GM19193 (cell line): ENCODE measurements at regions not wholly inside any gene's neighbourhood (a gene's known extent, or its start where the extent isn't known, plus 50 kb on each side); places are given as distances from the start of the nearest gene placed in this dataset.

Experiments
- POLR2A ChIP-seq: IDR thresholded peaks from 4 replicates; pipeline ENCODE4 v1.6.1; 2011; ENCODE audit not compliant: insufficient read depth, insufficient read length; ENCODE audit errors: extremely low read depth

DNA sequence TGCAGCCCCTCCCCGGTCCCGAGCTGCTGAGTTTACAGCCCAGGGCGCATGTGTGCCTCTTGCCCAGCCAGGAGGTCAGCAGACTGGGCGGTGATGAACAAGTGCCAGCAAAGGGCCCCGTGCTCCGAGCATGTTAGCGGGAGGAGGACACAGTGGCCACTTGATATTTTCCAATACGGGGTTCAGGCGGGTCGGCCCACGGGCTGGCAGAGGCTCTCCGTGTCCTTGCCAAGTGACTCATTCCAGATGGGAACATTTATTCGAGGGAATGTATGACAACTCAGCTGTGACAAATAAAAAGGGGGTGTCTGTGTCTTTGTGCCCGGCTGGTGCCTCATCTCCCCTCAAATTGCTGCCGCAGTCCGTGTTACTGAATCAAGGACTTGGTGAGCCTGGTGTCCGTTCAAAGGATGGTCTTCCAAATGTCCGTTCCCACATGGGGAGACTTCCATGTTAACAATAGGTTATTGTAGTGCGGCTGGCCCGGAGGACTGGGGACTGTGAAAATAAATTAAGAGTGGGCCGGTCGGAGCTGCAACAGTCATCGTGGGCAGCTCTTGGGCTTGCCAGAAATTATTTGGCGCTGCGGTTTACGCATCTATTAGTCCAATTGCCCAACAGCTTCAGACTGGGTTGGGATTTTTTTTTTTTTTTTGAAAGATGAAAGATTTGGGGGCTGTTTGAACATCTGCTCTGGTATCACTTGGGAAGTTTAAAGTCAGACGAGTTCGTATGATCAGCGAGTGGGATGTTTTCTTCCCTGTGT, 174.0 kb upstream of the CIBAR2 start:
- no peak for TF ChIP-seq POLR2A

DNA sequence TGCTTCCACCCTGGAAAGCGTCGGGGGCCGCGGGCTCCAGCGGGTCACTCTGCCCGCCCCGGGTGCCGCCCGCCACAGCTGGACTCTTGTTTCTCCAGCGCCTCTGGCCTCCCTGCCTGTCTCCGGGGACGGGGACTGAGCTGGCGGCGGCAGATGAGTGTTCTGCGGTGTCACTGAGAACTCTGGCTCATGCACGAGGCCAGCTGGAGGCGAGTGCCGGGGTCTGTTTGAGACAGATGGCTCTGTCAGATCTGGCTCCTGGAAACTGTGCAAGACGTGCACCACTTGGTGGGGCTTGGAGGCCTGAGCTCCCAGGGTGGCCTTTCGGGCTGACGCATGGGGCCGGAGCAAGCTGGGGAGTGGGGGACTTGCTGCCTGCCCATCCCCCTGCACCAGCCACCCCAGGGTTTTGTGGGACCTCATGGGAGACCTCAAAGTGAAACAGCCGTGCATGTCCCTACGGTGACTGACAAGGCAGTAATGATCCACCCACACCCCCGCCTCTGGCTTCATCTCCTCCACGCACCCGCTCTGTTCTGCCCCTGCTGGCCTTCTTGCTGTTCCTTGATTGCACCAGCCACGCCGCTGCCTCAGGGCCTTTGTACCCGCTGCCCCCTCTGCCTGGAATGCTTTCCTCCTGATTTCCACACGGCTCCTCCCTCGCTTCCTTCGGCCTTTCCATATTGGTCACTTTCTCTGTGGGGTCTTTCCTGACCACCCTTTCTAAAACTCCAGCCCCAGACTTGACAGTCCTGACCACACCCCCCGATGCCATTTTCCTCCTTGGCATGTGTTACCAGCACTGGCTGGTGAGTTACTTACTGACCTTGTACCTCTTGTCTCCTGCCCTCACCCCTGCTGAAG, 174.9 kb upstream of the CIBAR2 start:
- no peak for TF ChIP-seq POLR2A

GRCh38 chr16:85288341-85288868, 176.1 kb upstream of the CIBAR2 start:
- no peak for TF ChIP-seq POLR2A

GRCh38 chr16:85288869-85289660, 176.8 kb upstream of the CIBAR2 start:
- no peak for TF ChIP-seq POLR2A

- no peak for TF ChIP-seq POLR2A
Observed at GRCh38 chr16:85289760-85290625, 177.7 kb upstream of the CIBAR2 start.

DNA sequence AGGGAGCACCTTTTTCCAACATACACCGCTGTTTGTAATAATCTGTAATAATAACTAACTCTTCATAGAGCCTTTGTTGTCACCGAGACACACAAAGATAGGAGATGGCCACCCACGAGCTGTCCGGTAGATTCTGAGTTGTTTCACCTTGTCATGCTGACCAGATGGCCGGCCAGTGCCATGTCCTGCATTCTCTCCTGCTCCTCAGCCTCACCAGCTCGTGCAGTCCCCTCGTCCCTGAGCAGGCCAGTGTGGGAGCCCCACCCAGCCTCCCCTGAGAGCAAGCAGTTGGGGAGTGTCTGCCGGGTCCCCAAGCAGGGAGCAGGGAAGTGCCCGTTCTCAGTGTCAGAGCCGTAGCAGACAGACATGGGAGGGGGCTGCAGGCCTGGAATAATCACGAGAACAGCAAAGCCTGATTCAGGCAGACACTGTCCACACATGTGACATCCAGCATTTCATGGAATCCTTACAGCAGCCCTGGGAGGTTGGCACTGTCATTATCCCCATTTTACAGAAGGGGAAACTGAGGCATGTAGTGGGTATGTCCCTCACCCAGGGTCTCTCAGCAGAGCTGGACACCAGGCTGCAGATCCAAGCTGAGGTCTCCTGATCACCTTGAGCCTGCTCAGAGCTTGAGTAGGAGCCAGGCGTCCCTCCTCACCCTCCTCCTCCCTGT, 178.5 kb upstream of the CIBAR2 start:
- TF ChIP-seq POLR2A: no peak

DNA sequence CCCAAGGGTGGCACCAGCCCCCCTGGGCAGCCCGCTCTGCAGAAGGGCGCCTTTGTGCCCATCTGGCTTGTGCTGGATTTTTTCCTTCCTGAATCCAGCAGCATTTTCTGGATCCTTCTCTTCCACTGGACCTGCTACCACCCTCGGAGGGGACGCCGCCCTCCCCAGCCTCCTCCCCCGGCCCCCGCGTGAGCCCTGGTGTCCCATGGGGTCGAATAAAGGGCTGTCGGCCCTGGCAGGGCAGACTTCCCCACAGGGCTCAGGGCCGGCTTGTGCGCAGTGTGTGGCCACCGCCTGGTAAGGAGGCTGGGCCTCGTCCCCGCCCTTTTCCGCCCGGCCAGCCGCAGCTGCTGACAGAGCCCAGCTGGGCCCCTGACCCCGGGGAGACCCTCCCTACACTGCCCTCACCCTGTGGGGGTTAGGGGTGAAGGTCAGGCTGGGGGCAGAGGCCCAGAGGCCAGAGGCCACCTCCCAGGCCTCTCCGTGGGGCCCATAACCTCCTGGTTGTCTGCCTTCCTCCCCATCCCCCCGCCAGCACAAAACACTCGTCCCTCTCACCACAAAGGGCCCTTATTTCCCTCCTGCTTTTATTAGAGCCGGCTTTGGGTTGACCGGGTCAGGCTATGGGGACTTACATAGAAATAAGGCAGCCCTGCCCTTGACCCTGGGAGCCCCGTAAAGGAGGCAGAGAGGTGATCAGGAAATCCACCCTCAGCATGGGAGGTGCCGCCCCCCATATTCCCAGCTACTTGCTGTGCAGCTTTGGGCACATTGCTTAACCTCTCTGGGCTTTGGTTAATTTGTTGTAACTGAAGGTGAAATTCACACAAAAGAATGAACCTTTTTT, 179.3 kb upstream of the CIBAR2 start:
- no peak for TF ChIP-seq POLR2A

DNA sequence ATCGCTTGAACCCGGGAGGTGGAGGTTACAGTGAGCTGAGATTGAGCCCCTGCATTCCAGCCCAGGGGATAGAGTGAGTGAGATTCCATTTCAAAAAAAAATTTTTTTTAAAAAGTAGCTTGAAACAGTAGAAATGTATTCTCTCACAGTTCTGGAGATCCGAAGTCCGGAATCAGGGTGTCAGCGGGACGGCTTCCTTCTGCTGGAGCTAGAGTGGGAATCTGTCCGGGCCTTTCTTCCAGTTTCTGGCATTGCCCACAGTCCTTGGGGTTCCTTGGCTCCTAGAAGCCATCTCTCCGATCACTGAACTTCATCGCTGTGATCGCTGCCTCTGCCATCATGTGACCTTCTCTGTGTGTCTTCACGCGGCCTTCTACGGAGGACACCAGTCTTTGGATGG, 181.2 kb upstream of the CIBAR2 start:
- no peak for TF ChIP-seq POLR2A

- TF ChIP-seq POLR2A: no peak
Observed at GRCh38 chr16:85293904-85294642, 181.8 kb upstream of the CIBAR2 start.

- no peak for TF ChIP-seq POLR2A
Observed at GRCh38 chr16:85294810-85295508, 182.7 kb upstream of the CIBAR2 start.

- TF ChIP-seq POLR2A: no peak
Observed at GRCh38 chr16:85296859-85297660, 184.8 kb upstream of the CIBAR2 start.
